HepG2 (cell line): ENCODE measurements at regions not wholly inside any gene's neighbourhood (a gene's known extent, or its start where the extent isn't known, plus 50 kb on each side); places are given as distances from the start of the nearest gene placed in this dataset.
A peak's percentile ranks its signal among the peaks of the same experiment; 100 is the strongest.

Experiments
- ATAC-seq: fragments of 200-7000 bp; cut with Tn5 transposase; 3 replicates; pipeline ENCODE4 v1.9.1; 2020; ENCODE audit warnings: mild to moderate bottlenecking, moderate library complexity
- BruUV-seq: library from RNA; stranded (reverse); fragments of 400-500 nt; replicated peaks from 2 replicates; lab custom pipeline; 2021; lab: Mats Ljungman, UMichigan
- CTCF ChIA-PET: fragments of 300-600 bp; formaldehyde crosslinking; extraction: SDS; loops from one replicate; lab custom pipeline; 2021; ENCODE audit warnings: low total read pairs, inconsistent platforms, low intra/inter-chr PET ratio; lab: Yijun Ruan, JAX
- POLR2A ChIA-PET: fragments of 350-600 bp; sonication (Branson Sonifier 250); formaldehyde crosslinking; loops from one replicate; lab custom pipeline; 2020; ENCODE audit warnings: antibody characterized with exemption, inconsistent platforms; lab: Yijun Ruan, JAX
- DNase-seq: peaks from one replicate; pipeline ENCODE4 v3.0.0-alpha.2; 2015; ENCODE audit warnings: low spot score
- FAIRE-seq: peaks from 3 replicates; lab custom pipeline; 2011; peaks lifted over from hg19 to GRCh38; lab: Jason Lieb, UNC
- H2AFZ ChIP-seq: one replicate; pipeline ENCODE4 v1.6.1; 2011; ENCODE audit warnings: low read length, inconsistent platforms
- H3K27ac ChIP-seq: fragments of 300-600 bp; 3 replicates; pipeline ENCODE4 v1.8.0; 2011; ENCODE audit warnings: mixed run types, mild to moderate bottlenecking, mixed read lengths, low read length, inconsistent platforms; ENCODE audit not compliant: insufficient read depth; ENCODE audit errors: extremely low read length
- H3K27me3 ChIP-seq, 2 experiments: fragments of 200-600 bp in 1 of 2; 2 replicates in 1 of 2; 3 replicates in 1 of 2; pipeline versions ENCODE4 v1.6.0 to v1.8.0; 2011; ENCODE audit warnings: low read length in 2 of 2, mild to moderate bottlenecking in 2 of 2, moderate library complexity in 2 of 2, inconsistent platforms in 1 of 2; ENCODE audit not compliant: insufficient read depth in 2 of 2, control insufficient read depth in 1 of 2
- H3K36me3 ChIP-seq, 2 experiments: fragments of 200-600 bp in 1 of 2; replicated peaks in 1 of 2; 2 replicates in 1 of 2; 3 replicates in 1 of 2; pipeline versions ENCODE4 v1.5.1 to v1.8.0; 2011; ENCODE audit warnings: low read length in 2 of 2, inconsistent platforms in 1 of 2; ENCODE audit not compliant: insufficient read depth in 2 of 2, control insufficient read depth in 1 of 2
- H3K4me1 ChIP-seq: 2 replicates; pipeline ENCODE4 v1.5.1; 2012; ENCODE audit warnings: low read length, inconsistent platforms; ENCODE audit not compliant: insufficient read depth
- H3K4me2 ChIP-seq: 2 replicates; pipeline ENCODE4 v1.6.0; 2011; ENCODE audit warnings: low read depth, low read length, inconsistent platforms
- H3K4me3 ChIP-seq, 3 experiments: fragments of 200-600 bp in 1 of 3; sonication (generic), shearing (Covaris generic) in 1 of 3; replicated peaks in 1 of 3; 2 replicates each; pipeline ENCODE4 v1.5.1; 2011 to 2016; ENCODE audit warnings: low read length in 3 of 3, inconsistent platforms in 2 of 3, low read depth in 2 of 3, mild to moderate bottlenecking in 2 of 3, control low read depth in 1 of 3, mixed read lengths in 1 of 3; ENCODE audit not compliant: insufficient read depth in 1 of 3
- H3K79me2 ChIP-seq: one replicate; pipeline ENCODE4 v1.6.1; 2011; ENCODE audit warnings: low read length, inconsistent platforms; ENCODE audit not compliant: insufficient read depth
- H3K9ac ChIP-seq: 2 replicates; pipeline ENCODE4 v1.6.0; 2011; ENCODE audit warnings: mild to moderate bottlenecking, low read depth, low read length, inconsistent platforms; ENCODE audit not compliant: insufficient read depth
- H3K9me3 ChIP-seq: 2 replicates; pipeline ENCODE4 v1.5.1; 2012; ENCODE audit warnings: mild to moderate bottlenecking, low read length
- H4K20me1 ChIP-seq: 2 replicates; pipeline ENCODE4 v1.6.0; 2011; ENCODE audit warnings: inconsistent platforms, mild to moderate bottlenecking, low read length, moderate library complexity; ENCODE audit not compliant: insufficient read depth
- ELF4 ChIP-seq: sonication (generic); formaldehyde crosslinking; IDR thresholded peaks from 2 replicates; pipeline ENCODE4 v1.5.0; 2020; ENCODE audit warnings: missing genetic modification reagents, mild to moderate bottlenecking, moderate library complexity, borderline replicate concordance
- ETS1 ChIP-seq: sonication (generic); formaldehyde crosslinking; IDR thresholded peaks from 2 replicates; pipeline ENCODE4 v1.4.0; 2020; ENCODE audit warnings: missing genetic modification reagents
- GABPA ChIP-seq, 2 experiments: IDR thresholded peaks; 2 replicates each; pipeline ENCODE4 v1.6.1; 2011 to 2016; ENCODE audit warnings: low read depth in 2 of 2, low read length in 1 of 2, missing biosample characterization in 1 of 2, missing genetic modification characterization in 1 of 2
- KLF15 ChIP-seq: sonication (generic); formaldehyde crosslinking; IDR thresholded peaks from 2 replicates; pipeline ENCODE4 v1.8.1; 2023; ENCODE audit warnings: borderline replicate concordance, mild to moderate bottlenecking, inconsistent platforms, missing genetic modification reagents, mixed read lengths
- KMT2B ChIP-seq: IDR thresholded peaks from 2 replicates; pipeline ENCODE4 v1.6.1; 2016; ENCODE audit warnings: missing genetic modification reagents, missing compliant biosample characterization
- NFKBIZ ChIP-seq: IDR thresholded peaks from 2 replicates; pipeline ENCODE4 v1.6.1; 2018; ENCODE audit warnings: missing genetic modification reagents, missing compliant biosample characterization
- NR1H2 ChIP-seq: sonication (generic); formaldehyde crosslinking; IDR thresholded peaks from 2 replicates; pipeline ENCODE4 v1.8.1; 2022; ENCODE audit warnings: low read depth, missing genetic modification reagents, borderline replicate concordance
- PHF21A ChIP-seq: sonication (generic); formaldehyde crosslinking; IDR thresholded peaks from 2 replicates; pipeline ENCODE4 v1.5.0; 2020; ENCODE audit warnings: mild to moderate bottlenecking, missing genetic modification reagents
- POLR2G ChIP-seq: fragments of 200-400 bp; formaldehyde crosslinking; IDR thresholded peaks from 2 replicates; pipeline ENCODE4 v1.6.1; 2018; ENCODE audit warnings: mild to moderate bottlenecking, low read depth, low read length, moderate library complexity
- SP1 ChIP-seq, 2 experiments: fragments of 450-650 bp in 1 of 2; sonication (generic) in 1 of 2; formaldehyde crosslinking in 1 of 2; IDR thresholded peaks; 2 replicates each; pipeline versions ENCODE4 v1.4.0 to v1.6.1; 2016 to 2020; ENCODE audit warnings: missing genetic modification reagents in 1 of 2
- YEATS2 ChIP-seq: sonication (generic); formaldehyde crosslinking; IDR thresholded peaks from 2 replicates; pipeline ENCODE4 v1.4.0; 2020; ENCODE audit warnings: missing genetic modification reagents, borderline replicate concordance
- ZNF329 ChIP-seq: sonication (generic); formaldehyde crosslinking; IDR thresholded peaks from 2 replicates; pipeline ENCODE4 v1.9.0; 2021; ENCODE audit warnings: low read depth, mild to moderate bottlenecking, missing genetic modification reagents
- WGBS: methylation state at CpG from one replicate; pipeline ENCODE4 v1.1.6; 2017; ENCODE audit warnings: low lambda C conversion rate; 5-methylcytosine and 5-hydroxymethylcytosine counted together
- in situ Hi-C: cut with HindIII; loops from 2 replicates; pipeline ENCODE4 v1.10.0; 2017; ENCODE audit warnings: low pct_unique_long_range_greater_than_20kb; ENCODE audit not compliant: extremely low pct_ligation_motif_present
- intact Hi-C: fragments of 100-400 bp; cut with micrococcal nuclease; formaldehyde crosslinking; loops from one replicate; pipeline ENCODE4 v1.10.0; 2022; ENCODE audit not compliant: unreplicated experiment
- TF ChIP-seq, protein P1 (sequence below): sonication (generic); formaldehyde crosslinking; IDR thresholded peaks from 2 replicates; pipeline ENCODE4 v1.5.0; 2020; ENCODE audit warnings: mild to moderate bottlenecking, missing genetic modification reagents

DNA sequence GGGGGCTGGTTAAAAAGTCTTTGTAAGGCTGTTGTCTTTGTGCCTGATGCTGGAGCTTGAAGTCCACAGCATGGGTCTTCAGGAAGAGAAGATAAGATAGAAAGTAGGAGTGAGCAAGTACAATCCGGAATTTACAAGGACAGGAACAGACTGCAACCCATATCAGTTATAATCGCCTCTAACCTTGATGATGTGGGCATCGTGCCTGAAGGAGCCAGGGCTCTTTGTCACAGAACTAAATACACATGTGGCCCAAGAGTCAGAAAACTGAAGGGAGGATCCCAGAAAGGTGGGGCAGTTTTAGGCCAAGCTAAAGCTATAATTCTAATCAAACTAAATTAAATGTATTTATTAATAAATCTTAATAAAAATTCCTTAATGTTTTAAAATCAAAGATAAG, 132.2 kb downstream of the TMCO5A start (continued):
- TF ChIP-seq NR1H2 (no peak), ELF4 (no peak), YEATS2 (CRISPR knock-in tag) (no peak)
- TF ChIP-seq, all 625 proteins: peak for 0

GRCh38 chr15:38068626-38069391, 134.4 kb downstream of the TMCO5A start:
- H4K20me1 ChIP-seq, result no peaks in the 10 kb centered on the region
- intact Hi-C loops (no loop called here), in situ Hi-C loops (no loop called here)
- no peak overlapping the region for H3K4me3 ChIP-seq
- DNase-seq, result no peak
- peaks cover 11% of the 10 kb centered on the region for H3K4me1 ChIP-seq
- FAIRE-seq, result no peak
- no peak for TF ChIP-seq GABPA (IDR thresholded peaks at IDR 0.05; ENCODE audit: low read depth, low read length)
- 0 out of 2 replicates have a peak, but pooled peaks have one; percentile 24 for TF ChIP-seq GABPA (CRISPR knock-in tag; IDR thresholded peaks at IDR 0.05; ENCODE audit: low read depth)
- no peak for TF ChIP-seq KLF15
- POLR2A ChIA-PET, result interaction anchor here (0.6 kb wide), 1 partner anchor 182 kb away, joined by 3 read pairs; no protein-coding TSS in a partner anchor
- no TSS peak for BruUV-seq
- 32% methylated on average over 7 of the region's 7 CpGs for WGBS
- H3K9me3 ChIP-seq, result no peaks in the 10 kb centered on the region
- no peaks in the 10 kb centered on the region for H3K36me3 ChIP-seq
- no peak overlapping the region for H2AFZ ChIP-seq
- H3K27ac ChIP-seq, result no peak overlapping the region
- H3K79me2 ChIP-seq, result no peaks in the 10 kb centered on the region
- H3K9ac ChIP-seq, result no peak overlapping the region
- CTCF ChIA-PET, result no interaction called here
- no peak for ATAC-seq
- no peak overlapping the region for H3K4me2 ChIP-seq
- H3K27me3 ChIP-seq, result no peaks in the 10 kb centered on the region; a peak in 1 of 5 replicates

GRCh38 chr15:38069511-38070011, 135.1 kb downstream of the TMCO5A start:
- intact Hi-C loops (no loop called here), in situ Hi-C loops (loop anchor here (5.0 to 10.0 kb wide), 2 partner anchors 185 to 283 kb away; partner anchors contain the start of gene SPRED1)
- DNase-seq (no peak), ATAC-seq (no peak), FAIRE-seq (no peak)
- 60% methylated on average over 3 of the region's 3 CpGs for WGBS
- ChIA-PET POLR2A (no interaction called here), CTCF (no interaction called here)
- Histone ChIP-seq H2AFZ (no peak overlapping the region), H3K27ac (no peak overlapping the region), H3K36me3 (no peaks in the 10 kb centered on the region), H3K9me3 (no peaks in the 10 kb centered on the region), H3K4me1 (peaks cover 15% of the 10 kb centered on the region), H3K27me3 (no peaks in the 10 kb centered on the region; a peak in 1 of 5 replicates), H4K20me1 (no peaks in the 10 kb centered on the region), H3K4me2 (no peak overlapping the region), H3K4me3 (no peak overlapping the region), H3K9ac (no peak overlapping the region), H3K79me2 (no peaks in the 10 kb centered on the region)
- no TSS peak for BruUV-seq
- no peak for TF ChIP-seq POLR2G
- TF ChIP-seq, protein P1, sequence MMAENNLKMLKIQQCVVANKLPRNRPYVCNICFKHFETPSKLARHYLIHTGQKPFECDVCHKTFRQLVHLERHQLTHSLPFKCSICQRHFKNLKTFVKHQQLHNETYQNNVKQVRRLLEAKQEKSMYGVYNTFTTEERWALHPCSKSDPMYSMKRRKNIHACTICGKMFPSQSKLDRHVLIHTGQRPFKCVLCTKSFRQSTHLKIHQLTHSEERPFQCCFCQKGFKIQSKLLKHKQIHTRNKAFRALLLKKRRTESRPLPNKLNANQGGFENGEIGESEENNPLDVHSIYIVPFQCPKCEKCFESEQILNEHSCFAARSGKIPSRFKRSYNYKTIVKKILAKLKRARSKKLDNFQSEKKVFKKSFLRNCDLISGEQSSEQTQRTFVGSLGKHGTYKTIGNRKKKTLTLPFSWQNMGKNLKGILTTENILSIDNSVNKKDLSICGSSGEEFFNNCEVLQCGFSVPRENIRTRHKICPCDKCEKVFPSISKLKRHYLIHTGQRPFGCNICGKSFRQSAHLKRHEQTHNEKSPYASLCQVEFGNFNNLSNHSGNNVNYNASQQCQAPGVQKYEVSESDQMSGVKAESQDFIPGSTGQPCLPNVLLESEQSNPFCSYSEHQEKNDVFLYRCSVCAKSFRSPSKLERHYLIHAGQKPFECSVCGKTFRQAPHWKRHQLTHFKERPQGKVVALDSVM (CRISPR knock-in tag), result no peak
- no peak for TF ChIP-seq NFKBIZ (CRISPR knock-in tag)
- TF ChIP-seq PHF21A (CRISPR knock-in tag), result no peak
- no peak for TF ChIP-seq SP1 (IDR thresholded peaks at IDR 0.05)
- TF ChIP-seq SP1 (CRISPR knock-in tag; IDR thresholded peaks at IDR 0.05), result no peak
- TF ChIP-seq KMT2B, result no peak
- no peak for TF ChIP-seq ZNF329 (CRISPR knock-in tag)
- no peak for TF ChIP-seq ETS1 (CRISPR knock-in tag)
